NOMO-1 (cell line): ENCODE measurements at regions not wholly inside any gene's neighbourhood (a gene's known extent, or its start where the extent isn't known, plus 50 kb on each side); places are given as distances from the start of the nearest gene placed in this dataset.
"Not testable (repeated sequence)": the region's sequence is repeated elsewhere in the genome, so short reads cannot be mapped to it uniquely, and the experiment has no call there.

Experiments used
- DNase-seq, 2 experiments: peaks; one replicate each; lab custom pipeline; 2025; ENCODE audit not compliant: unreplicated experiment in 2 of 2; lab: John Stamatoyannopoulos, UW

- not testable (repeated sequence) for DNase-seq
Observed at GRCh38 chr2:47690706-47691325, 92.1 kb upstream of the MSH6 start.

DNA sequence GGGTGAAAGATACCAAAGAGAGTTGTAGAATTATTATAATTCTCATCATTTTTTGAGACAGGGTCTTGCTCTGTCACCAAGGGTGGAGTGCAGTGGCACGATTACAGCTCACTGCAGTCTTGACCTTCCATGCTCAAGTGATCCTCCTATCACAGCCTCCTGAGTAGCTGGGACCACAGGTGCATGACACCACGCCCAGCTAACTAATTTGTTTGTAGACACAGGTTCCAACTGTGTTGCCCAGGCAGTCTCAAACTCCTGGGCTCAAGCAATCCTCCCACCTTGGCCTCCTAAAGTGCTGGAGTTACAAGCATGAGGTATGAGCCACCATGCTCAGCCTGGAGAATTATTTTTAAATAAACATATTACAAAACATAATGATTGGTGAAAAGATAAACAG is 92.8 kb upstream of the MSH6 start:
- no peak for DNase-seq

DNA sequence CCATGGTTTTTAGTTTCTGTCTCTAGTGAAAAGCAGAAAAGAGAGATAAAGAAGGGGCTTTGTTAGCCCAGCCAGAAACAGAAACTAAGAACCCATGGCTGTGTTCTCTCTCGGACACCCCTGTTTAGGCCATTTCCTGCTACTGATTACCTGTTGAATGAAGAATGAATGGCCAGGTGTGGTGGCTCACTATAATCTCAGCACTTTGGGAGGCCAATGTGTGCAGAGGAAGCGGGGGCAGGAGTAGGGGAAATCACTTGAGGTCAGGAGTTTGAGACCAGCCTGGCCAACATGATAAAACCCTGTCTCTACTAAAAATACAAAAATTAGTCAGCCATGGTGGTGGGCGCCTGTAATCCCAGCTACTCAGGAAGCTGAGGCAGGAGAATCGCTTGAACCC is 93.8 kb upstream of the MSH6 start:
- not testable (repeated sequence) for DNase-seq

- DNase-seq = no peak
Observed at GRCh38 chr2:47688561-47688960, 94.4 kb upstream of the MSH6 start.

DNA sequence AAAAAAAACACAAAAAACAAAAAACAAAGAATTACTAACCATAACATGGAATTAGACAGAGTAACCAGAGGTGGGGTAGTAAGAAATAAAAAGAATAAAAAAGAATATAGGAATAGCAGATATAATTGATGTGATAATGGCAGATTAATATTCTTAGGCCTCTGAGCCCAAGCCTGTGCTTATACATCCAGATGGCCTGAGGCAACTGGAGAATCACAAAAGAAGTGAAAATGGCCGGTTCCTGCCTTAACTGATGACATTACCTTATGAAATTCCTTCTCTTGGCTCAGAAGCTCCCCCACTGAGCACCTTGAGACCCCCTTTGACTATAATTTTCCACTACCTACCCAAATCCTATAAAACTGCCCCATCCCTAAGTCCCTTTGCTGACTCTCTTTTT is 95.1 kb upstream of the MSH6 start:
- DNase-seq = no peak

- no peak for DNase-seq
Observed at GRCh38 chr2:47686018-47686417, 96.9 kb upstream of the MSH6 start.

GRCh38 chr2:47682216-47682749 is 100.7 kb upstream of the MSH6 start:
- DNase-seq = no peak

GRCh38 chr2:47676261-47676926 is 105.6 kb upstream of the KCNK12 start:
- no peak for DNase-seq

GRCh38 chr2:47675196-47675825 is 104.5 kb upstream of the KCNK12 start:
- DNase-seq = no peak

DNA sequence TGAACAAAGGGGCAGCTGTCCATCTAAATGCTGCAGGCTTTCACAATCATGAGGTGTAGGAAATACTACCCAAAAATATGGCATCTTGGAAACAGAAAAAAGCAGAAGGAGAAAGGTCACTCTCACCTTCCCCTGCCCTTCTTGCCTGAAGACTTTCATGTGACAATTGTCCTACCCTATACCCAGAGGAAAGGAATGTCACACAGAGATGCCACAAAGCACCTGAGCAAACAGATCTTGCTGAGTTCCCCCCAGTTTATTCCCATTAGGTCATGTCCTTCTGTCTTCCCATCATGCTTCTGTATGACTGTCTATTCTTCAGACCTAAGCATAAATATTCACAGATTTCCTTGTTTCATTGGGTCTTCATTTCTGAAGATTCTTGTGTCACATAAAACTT is 95.5 kb upstream of the KCNK12 start:
- DNase-seq = no peak

DNA sequence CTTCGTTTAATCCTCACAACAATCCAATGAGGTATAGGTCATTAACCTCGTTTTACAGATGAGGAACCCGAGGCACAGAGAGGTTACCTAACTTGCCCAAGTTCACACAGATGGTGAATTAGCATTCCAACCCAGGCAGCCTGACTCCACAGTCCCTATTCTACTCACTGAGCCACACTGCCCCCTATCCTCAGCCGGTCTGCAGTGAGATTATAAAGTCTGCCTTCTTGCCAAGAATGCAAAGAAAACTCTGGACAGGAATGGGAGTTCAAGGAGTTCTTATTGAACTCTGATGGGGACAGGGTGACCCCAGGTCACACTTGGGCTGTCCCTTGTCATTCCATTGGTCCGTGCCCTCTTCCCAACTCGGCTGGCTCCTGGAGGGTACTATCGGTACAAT is 94.0 kb upstream of the KCNK12 start:
- no peak for DNase-seq

DNA sequence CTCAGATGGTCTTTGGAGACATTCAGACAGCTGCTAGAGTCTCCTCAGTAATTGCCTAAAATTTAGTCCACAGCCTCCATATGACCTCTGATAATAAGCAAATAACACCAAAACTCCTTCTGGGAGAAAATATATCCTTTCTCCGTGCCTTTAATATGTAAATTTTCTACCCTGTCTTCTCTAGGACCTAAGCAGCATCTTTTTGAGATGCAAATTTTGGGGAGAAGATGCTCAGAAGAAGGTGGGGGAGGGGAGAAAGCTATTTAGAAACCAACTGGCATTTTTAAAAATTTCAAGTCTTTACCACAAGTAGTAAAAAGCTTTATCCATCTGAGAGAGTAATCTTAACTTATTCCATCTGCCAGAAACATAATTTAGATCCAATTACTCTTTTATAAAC is 91.8 kb upstream of the KCNK12 start:
- DNase-seq = no peak

DNA sequence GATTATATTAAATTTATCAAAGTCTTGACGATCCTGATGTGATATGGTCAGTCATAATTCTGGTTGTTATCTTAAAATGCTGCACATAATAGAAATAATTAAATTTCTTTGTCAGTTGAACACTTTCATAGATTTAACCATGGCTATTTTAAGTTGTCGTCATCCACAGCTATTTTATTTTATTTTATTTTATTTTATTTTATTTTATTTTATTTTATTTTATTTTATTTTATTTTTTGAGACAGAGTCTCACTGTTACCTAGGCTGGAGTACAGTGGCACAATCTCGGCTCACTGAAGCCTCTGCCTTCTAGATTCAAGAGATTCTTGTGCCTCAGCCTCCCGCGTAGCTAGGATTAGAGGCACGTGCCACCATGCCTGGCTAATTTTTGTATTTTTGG is 90.5 kb upstream of the KCNK12 start:
- no peak for DNase-seq

DNA sequence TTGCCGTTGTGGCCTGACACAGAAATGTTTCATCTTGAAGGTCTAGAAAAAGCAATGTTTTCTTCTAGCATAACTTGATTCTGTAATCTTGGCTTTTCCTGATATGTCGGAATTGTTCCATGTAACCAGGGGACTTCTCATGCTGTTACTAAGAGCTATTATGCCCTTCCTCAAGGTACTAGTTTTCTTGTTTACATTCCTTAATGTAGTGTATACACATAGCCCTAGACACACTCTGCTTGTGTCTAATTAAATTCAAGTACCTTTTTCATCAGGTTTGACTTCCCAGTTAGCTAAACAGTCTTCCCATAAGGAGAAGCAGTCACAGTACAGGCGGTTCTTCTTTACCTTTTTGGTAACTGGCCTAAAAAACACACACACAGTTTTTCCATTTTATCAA is 89.4 kb upstream of the KCNK12 start:
- no peak for DNase-seq

- DNase-seq = no peak
Observed at GRCh38 chr2:47658646-47659320, 88.0 kb upstream of the KCNK12 start.

DNA sequence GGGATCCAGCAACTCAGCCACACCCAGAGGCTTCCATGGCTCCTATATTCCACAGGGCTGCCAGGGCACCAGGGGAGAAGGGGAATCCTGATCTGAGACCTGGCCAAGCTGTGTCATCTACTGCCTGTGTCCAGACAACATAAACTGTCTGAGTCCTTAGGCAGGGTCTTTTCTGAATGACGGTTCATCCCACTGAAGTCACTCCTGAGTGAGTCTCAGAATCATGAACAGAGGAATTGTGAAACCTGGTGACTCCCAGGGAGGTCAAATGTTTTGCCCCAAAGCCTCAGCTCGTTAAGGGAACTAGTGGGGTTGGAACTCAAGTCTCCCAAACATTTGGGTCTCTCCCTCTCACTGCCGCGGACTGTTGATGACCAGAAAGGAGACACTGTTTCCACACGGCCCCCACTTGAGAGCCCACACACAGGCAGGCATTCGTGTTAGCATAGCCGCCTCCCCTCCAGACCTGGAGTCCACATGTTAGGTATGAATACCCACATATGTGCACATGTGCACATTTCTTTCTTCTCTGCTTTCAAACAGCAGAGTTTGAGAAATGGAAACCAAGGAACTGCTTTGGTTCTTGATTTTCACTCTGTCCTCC is 87.2 kb upstream of the KCNK12 start:
- no peak for DNase-seq

GRCh38 chr2:47656715-47657600 is 86.2 kb upstream of the KCNK12 start:
- DNase-seq = no peak

GRCh38 chr2:47655563-47655880 is 84.7 kb upstream of the KCNK12 start:
- no peak for DNase-seq

DNA sequence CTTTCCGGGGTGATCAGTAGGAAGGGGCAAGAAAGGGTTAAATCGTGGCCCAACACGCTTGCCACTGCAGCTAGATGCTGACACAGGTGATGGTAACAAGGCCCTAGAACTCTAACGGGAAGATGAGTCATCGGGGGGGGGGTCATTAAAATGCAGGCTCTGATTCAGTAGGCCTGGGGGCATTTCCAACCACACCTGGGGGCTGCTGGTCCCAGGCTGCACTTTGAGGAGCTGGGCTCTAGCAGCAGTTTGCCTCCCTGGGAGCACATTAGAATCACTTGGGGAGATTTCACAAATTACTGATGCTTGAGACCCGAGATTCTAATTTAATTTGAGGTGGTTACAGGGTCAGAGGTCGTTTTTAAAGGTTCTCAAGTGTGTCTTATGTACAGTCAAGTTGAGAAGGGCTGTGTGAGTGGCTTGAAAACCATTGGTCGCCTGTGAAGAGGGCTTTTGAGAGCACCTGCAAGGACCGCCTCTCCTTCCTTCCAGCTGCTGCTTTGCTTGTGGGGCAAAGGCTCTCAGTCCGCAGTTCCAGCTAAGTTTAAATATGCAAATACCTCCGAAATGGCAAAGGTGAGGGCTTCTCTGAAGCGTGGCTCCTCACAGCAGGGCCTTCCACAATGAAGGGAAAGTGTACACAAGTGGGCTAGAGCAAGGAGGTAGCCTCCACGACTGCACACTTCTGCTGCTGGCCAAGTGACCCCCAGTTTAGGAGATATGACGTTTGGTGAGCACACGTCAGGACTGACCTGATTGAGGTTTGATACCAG is 84.2 kb upstream of the KCNK12 start:
- no peak for DNase-seq
